Fibroblast of upper back skin (primary cell): ENCODE measurements at regions not wholly inside any gene's neighbourhood (a gene's known extent, or its start where the extent isn't known, plus 50 kb on each side); places are given as distances from the start of the nearest gene placed in this dataset.
"Not testable (repeated sequence)": the region's sequence is repeated elsewhere in the genome, so short reads cannot be mapped to it uniquely, and the experiment has no call there.

Experiments
- DNase-seq: peaks from one replicate; pipeline ENCODE4 v3.0.0-alpha.2; 2013

DNA sequence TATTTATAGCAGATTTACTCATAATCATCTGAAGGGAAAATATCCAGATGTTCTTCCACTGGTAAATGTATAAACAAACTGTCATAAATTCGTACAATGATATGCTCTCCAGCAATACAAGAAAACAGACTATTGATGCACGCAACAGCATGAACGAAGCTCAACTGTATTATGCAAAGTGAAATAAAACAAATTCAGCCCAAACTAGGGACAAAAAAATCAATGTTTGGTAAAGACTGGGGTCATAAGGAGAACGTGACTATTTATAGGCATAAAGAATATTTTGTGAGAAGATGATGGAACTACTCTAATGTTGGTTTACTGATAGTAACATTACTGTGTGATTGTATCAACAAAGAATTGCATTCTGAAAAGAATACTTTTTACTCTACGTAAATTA is 1276.7 kb upstream of the DDX18 start:
- no peak for DNase-seq

DNA sequence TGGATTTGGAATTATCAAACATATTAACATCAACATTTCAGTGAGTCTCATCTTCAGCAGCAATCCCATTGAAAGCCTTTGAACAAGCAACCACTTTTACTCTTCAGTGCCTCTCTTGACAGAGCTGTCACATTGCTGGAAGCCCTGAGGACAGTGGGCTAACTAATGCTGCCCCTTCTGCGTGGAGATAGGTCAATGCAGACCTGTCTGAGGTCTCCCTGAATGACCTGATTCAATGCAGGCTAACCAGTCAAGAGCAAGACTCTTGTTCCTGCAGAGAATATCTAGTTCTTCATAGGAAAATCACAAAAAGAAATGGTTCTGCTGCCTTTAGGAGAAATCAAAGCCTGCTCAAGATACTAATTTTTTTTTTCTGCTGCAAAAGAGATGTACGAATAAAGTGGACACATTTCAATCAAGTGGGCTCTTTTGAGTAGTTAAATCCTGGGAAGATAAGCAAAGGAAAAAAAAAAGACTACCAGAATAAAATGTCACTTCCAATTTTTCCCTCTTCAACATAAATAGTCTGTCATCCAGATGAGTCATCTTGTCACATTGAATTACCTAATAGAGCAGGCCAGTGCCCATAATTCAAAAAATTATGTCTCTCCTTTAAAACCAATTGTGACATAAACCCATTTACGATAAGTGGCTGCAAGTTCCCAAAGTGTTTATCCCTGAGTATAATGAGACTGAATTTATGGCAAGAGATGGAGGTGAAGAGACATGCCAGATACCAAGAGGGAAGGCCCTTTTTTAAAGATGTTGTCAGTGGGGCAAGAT is 1269.0 kb upstream of the DDX18 start:
- DNase-seq: no peak

- DNase-seq: not testable (repeated sequence)
Measured at GRCh38 chr2:116552738-116553419, 1261.6 kb upstream of the DDX18 start.

- no peak for DNase-seq
Measured at GRCh38 chr2:116580209-116580608, 1234.3 kb upstream of the DDX18 start.

DNA sequence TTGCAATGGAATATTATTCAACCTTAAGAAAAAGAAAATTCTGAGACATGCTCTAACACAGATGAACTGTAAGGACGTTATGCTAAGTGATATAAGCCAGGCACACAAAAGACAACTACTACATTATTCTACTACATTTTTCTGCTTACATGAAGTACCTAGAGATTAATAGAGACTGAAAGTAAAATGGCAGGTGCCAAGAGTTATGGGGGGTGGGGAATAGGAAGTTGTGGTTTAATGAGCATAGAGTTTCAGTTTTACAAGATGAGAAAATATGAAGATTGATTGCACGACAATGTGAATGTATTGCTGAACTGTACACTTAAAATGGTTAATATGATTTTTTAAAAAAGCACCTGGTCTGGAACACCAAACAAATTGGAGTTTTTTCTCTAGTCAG is 1231.6 kb upstream of the DDX18 start:
- no peak for DNase-seq

DNA sequence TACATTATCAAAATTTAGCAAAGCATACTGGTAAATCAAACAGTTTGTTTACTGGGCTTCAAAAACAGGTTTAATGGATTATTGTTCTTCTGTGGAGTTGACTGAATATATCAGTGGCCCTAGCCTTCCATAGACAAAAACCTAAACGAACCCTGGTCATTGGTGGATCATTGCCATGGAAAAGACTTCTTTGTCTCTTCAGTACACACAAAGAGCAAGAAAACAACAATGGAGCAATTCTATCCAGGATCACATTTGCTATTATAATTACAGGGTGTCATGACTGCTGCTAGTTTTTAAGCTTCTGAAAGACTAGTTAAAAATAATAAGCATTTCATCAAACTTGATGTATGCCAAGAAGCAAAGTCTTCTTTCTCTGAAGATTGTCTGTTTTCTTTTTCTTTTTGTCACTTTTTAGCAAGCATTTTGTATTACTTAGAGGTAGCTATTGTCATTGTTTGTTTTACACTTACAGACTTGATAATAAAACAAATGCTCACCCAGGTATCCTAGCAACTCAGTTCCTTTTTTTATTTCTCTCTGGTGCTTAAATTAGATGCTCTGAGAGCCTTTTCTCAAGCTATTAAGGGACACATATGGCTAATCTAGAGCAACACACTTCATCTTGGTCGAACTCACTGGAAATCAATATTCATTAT is 1228.7 kb upstream of the DDX18 start:
- no peak for DNase-seq

DNA sequence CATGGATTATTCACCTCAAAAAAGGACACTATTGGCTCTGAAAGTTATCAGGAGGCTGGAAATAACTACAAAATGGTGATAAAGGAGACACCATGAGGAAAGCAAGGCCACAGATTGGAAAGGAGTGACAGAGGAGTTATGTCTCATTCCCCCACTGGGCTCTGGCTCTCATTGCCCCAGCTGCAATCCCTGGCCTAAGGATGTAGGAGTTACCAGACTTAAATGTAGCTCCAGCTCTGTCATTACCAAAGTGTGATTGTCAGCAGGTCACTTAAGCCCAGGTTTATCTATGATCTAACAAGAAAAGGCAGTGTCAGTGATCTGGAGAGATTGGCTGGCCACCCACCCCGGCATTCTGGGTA is 1228.2 kb upstream of the DDX18 start:
- no peak for DNase-seq
